ENCODE measurements at regions not wholly inside any gene's neighbourhood (a gene's known extent, or its start where the extent isn't known, plus 50 kb on each side); places are given as distances from the start of the nearest gene placed in this dataset.

GRCh38 chr16:79362300-79362970 is 238.1 kb downstream of the MAF start:
- no peak overlapping the region for H3K4me3 ChIP-seq (ENCODE audit: low read depth in 1 of 2, low read length in 2 of 2)
- H4K20me1 ChIP-seq (ENCODE audit: insufficient read depth, low read length): no peaks in the 10 kb centered on the region
- DNase-seq: no peak
- no peaks in the 10 kb centered on the region for H3K27me3 ChIP-seq (ENCODE audit: insufficient read depth, low read length, poor library complexity)
- H3K4me2 ChIP-seq (ENCODE audit: insufficient read depth, low read length): no peak overlapping the region
- H3K27ac ChIP-seq (ENCODE audit: low read length): no peak overlapping the region
- no peak overlapping the region for H3K9ac ChIP-seq (ENCODE audit: low read depth, low read length)
- no peak; the same call in 2 of the 3 replicates for ATAC-seq (ENCODE audit: insufficient read depth, low read depth)
- H3K79me2 ChIP-seq (ENCODE audit: insufficient read depth, low read length): no peaks in the 10 kb centered on the region
- no peaks in the 10 kb centered on the region for H3K4me1 ChIP-seq (ENCODE audit: insufficient read depth, low read length)
- TF ChIP-seq CTCF (IDR thresholded peaks at IDR 0.05; ENCODE audit: borderline replicate concordance, extremely low read depth, low read length, poor library complexity, severe bottlenecking) (no peak), EZH2 (IDR thresholded peaks at IDR 0.05; ENCODE audit: borderline replicate concordance, low read depth, low read length, severe bottlenecking) (no peak)
- no peaks in the 10 kb centered on the region for H3K9me3 ChIP-seq (ENCODE audit: insufficient read depth, low read length, severe bottlenecking)
- H2AFZ ChIP-seq (ENCODE audit: low read depth, low read length): no peak overlapping the region
- H3K36me3 ChIP-seq (ENCODE audit: insufficient read depth, low read length): no peaks in the 10 kb centered on the region

GRCh38 chr16:79361132-79361751 is 239.3 kb downstream of the MAF start:
- H3K9ac ChIP-seq (ENCODE audit: low read depth, low read length): no peak overlapping the region
- H4K20me1 ChIP-seq (ENCODE audit: insufficient read depth, low read length): no peaks in the 10 kb centered on the region
- TF ChIP-seq EZH2 (IDR thresholded peaks at IDR 0.05; ENCODE audit: borderline replicate concordance, low read depth, low read length, severe bottlenecking): no peak
- no peak for TF ChIP-seq CTCF (IDR thresholded peaks at IDR 0.05; ENCODE audit: borderline replicate concordance, extremely low read depth, low read length, poor library complexity, severe bottlenecking)
- no peak overlapping the region for H3K27ac ChIP-seq (ENCODE audit: low read length)
- H3K4me3 ChIP-seq (ENCODE audit: low read depth in 1 of 2, low read length in 2 of 2): no peak overlapping the region
- no peaks in the 10 kb centered on the region for H3K27me3 ChIP-seq (ENCODE audit: insufficient read depth, low read length, poor library complexity)
- H3K79me2 ChIP-seq (ENCODE audit: insufficient read depth, low read length): no peaks in the 10 kb centered on the region
- H3K4me2 ChIP-seq (ENCODE audit: insufficient read depth, low read length): no peak overlapping the region
- DNase-seq (no peak), ATAC-seq (ENCODE audit: insufficient read depth, low read depth) (no peak)
- no peak overlapping the region for H2AFZ ChIP-seq (ENCODE audit: low read depth, low read length)
- no peaks in the 10 kb centered on the region for H3K9me3 ChIP-seq (ENCODE audit: insufficient read depth, low read length, severe bottlenecking)
- no peaks in the 10 kb centered on the region for H3K36me3 ChIP-seq (ENCODE audit: insufficient read depth, low read length)
- H3K4me1 ChIP-seq (ENCODE audit: insufficient read depth, low read length): no peaks in the 10 kb centered on the region

- Histone ChIP-seq H3K36me3 (ENCODE audit: insufficient read depth, low read length) (no peaks in the 10 kb centered on the region), H3K9me3 (ENCODE audit: insufficient read depth, low read length, severe bottlenecking) (no peaks in the 10 kb centered on the region), H3K9ac (ENCODE audit: low read depth, low read length) (no peak overlapping the region), H3K79me2 (ENCODE audit: insufficient read depth, low read length) (no peaks in the 10 kb centered on the region), H3K4me1 (ENCODE audit: insufficient read depth, low read length) (no peaks in the 10 kb centered on the region), H3K4me2 (ENCODE audit: insufficient read depth, low read length) (no peak overlapping the region), H3K4me3 (ENCODE audit: low read depth in 1 of 2, low read length in 2 of 2) (no peak overlapping the region), H4K20me1 (ENCODE audit: insufficient read depth, low read length) (no peaks in the 10 kb centered on the region), H2AFZ (ENCODE audit: low read depth, low read length) (no peak overlapping the region), H3K27me3 (ENCODE audit: insufficient read depth, low read length, poor library complexity) (no peaks in the 10 kb centered on the region), H3K27ac (ENCODE audit: low read length) (no peak overlapping the region)
- DNase-seq (no peak), ATAC-seq (ENCODE audit: insufficient read depth, low read depth) (no peak)
- TF ChIP-seq CTCF (IDR thresholded peaks at IDR 0.05; ENCODE audit: borderline replicate concordance, extremely low read depth, low read length, poor library complexity, severe bottlenecking) (no peak), EZH2 (IDR thresholded peaks at IDR 0.05; ENCODE audit: borderline replicate concordance, low read depth, low read length, severe bottlenecking) (no peak)
Measured at GRCh38 chr16:79360267-79360666, 240.3 kb downstream of the MAF start.

Measured in DND-41 (cell line).